ENCODE measurements at regions not wholly inside any gene's neighbourhood (a gene's known extent, or its start where the extent isn't known, plus 50 kb on each side); places are given as distances from the start of the nearest gene placed in this dataset.

GRCh38 chr5:164722702-164723101, 1217.3 kb downstream of the MAT2B start:
- Histone ChIP-seq H3K27me3 (ENCODE audit: low read depth, low read length) (no peaks in the 10 kb centered on the region), H3K36me3 (ENCODE audit: control insufficient read depth in 1 of 2, insufficient read depth in 2 of 2, low read length in 2 of 2) (no peaks in the 10 kb centered on the region), H3K9me3 (ENCODE audit: control insufficient read depth in 1 of 2, low read length in 2 of 2) (no peaks in the 10 kb centered on the region), H3K4me3 (ENCODE audit: low read depth in 1 of 2, low read length in 2 of 2) (no peak overlapping the region), H3K27ac (ENCODE audit: low read length) (no peak overlapping the region), H3K4me1 (ENCODE audit: control insufficient read depth in 1 of 2, insufficient read depth in 2 of 2, low read length in 2 of 2) (no peaks in the 10 kb centered on the region)

- Histone ChIP-seq H3K27ac (ENCODE audit: low read length) (no peak overlapping the region), H3K36me3 (ENCODE audit: control insufficient read depth in 1 of 2, insufficient read depth in 2 of 2, low read length in 2 of 2) (no peaks in the 10 kb centered on the region), H3K9me3 (ENCODE audit: control insufficient read depth in 1 of 2, low read length in 2 of 2) (peaks cover 0 to 3% of the 10 kb centered on the region in 2 donors), H3K4me3 (ENCODE audit: low read depth in 1 of 2, low read length in 2 of 2) (no peak overlapping the region), H3K27me3 (ENCODE audit: low read depth, low read length) (no peaks in the 10 kb centered on the region), H3K4me1 (ENCODE audit: control insufficient read depth in 1 of 2, insufficient read depth in 2 of 2, low read length in 2 of 2) (no peaks in the 10 kb centered on the region)
These were observed 1221.6 kb downstream of the MAT2B start for GRCh38 chr5:164727012-164727411.

- H3K9me3 ChIP-seq (ENCODE audit: control insufficient read depth in 1 of 2, low read length in 2 of 2) = peaks cover 0 to 8% of the 10 kb centered on the region in 2 donors
- no peaks in the 10 kb centered on the region for H3K36me3 ChIP-seq (ENCODE audit: control insufficient read depth in 1 of 2, insufficient read depth in 2 of 2, low read length in 2 of 2)
- H3K4me1 ChIP-seq (ENCODE audit: control insufficient read depth in 1 of 2, insufficient read depth in 2 of 2, low read length in 2 of 2) = no peaks in the 10 kb centered on the region
- H3K27me3 ChIP-seq (ENCODE audit: low read depth, low read length) = no peaks in the 10 kb centered on the region
- H3K27ac ChIP-seq (ENCODE audit: low read length) = no peak overlapping the region
- no peak overlapping the region for H3K4me3 ChIP-seq (ENCODE audit: low read depth in 1 of 2, low read length in 2 of 2)
These were observed 1223.3 kb downstream of the MAT2B start for GRCh38 chr5:164728733-164729132.

DNA sequence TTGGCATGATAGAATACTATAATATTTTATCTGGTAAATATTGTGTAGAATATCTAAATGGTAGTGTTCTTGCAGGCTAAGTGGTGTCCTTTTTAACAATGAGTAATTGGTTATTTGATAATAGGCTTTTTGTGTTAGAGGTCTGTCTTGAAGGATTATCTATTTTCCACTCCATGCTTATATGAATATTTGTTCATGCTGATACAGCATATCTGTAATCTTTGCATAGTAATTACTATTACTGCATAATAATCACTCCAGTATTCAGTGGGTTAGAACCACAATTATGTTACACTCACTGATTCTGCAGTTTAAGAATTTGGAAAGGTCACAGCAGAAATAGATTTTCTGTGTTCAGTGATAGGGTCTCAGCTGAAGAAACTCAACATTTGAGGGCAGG, 1229.9 kb downstream of the MAT2B start:
- Histone ChIP-seq H3K4me3 (ENCODE audit: low read depth in 1 of 2, low read length in 2 of 2) (no peak overlapping the region), H3K36me3 (ENCODE audit: control insufficient read depth in 1 of 2, insufficient read depth in 2 of 2, low read length in 2 of 2) (no peaks in the 10 kb centered on the region), H3K27ac (ENCODE audit: low read length) (no peak overlapping the region), H3K27me3 (ENCODE audit: low read depth, low read length) (no peaks in the 10 kb centered on the region), H3K4me1 (ENCODE audit: control insufficient read depth in 1 of 2, insufficient read depth in 2 of 2, low read length in 2 of 2) (no peaks in the 10 kb centered on the region), H3K9me3 (ENCODE audit: control insufficient read depth in 1 of 2, low read length in 2 of 2) (peaks cover 0 to 7% of the 10 kb centered on the region in 2 donors)

- no peaks in the 10 kb centered on the region for H3K36me3 ChIP-seq (ENCODE audit: control insufficient read depth in 1 of 2, insufficient read depth in 2 of 2, low read length in 2 of 2)
- no peak overlapping the region for H3K4me3 ChIP-seq (ENCODE audit: low read depth in 1 of 2, low read length in 2 of 2)
These were observed 1236.0 kb downstream of the MAT2B start for GRCh38 chr5:164741376-164741775.

DNA sequence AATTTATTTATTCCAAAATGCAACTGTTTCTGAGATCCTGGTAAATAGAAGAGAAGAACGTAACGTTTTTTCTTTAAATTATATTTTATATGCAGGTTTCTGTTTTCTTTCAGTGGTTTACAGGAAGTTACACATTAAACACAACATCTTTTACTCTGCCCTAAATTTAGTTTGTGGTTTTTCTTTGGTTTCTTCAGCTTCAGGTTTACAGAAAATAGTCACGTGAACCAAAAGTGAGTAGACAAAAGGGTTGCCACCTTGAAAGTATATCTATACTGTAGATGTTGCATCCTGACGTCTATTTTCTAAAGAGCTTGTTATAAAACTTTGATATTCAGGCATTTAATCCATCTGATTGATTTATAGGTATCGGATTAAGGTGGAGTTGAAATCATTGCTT, 1236.6 kb downstream of the MAT2B start:
- no peaks in the 10 kb centered on the region for H3K4me1 ChIP-seq (ENCODE audit: control insufficient read depth in 1 of 2, insufficient read depth in 2 of 2, low read length in 2 of 2)
- no peak overlapping the region for H3K27ac ChIP-seq (ENCODE audit: low read length)
- no peak overlapping the region for H3K4me3 ChIP-seq (ENCODE audit: low read depth in 1 of 2, low read length in 2 of 2)
- H3K36me3 ChIP-seq (ENCODE audit: control insufficient read depth in 1 of 2, insufficient read depth in 2 of 2, low read length in 2 of 2) = no peaks in the 10 kb centered on the region
- no peaks in the 10 kb centered on the region for H3K27me3 ChIP-seq (ENCODE audit: low read depth, low read length)
- no peaks in the 10 kb centered on the region for H3K9me3 ChIP-seq (ENCODE audit: control insufficient read depth in 1 of 2, low read length in 2 of 2)

More at GRCh38 chr5:164741376-164741775, 1236.0 kb downstream of the MAT2B start:
- H3K9me3 ChIP-seq (ENCODE audit: control insufficient read depth in 1 of 2, low read length in 2 of 2) = no peaks in the 10 kb centered on the region
- no peaks in the 10 kb centered on the region for H3K27me3 ChIP-seq (ENCODE audit: low read depth, low read length)
- no peak overlapping the region for H3K27ac ChIP-seq (ENCODE audit: low read length)
- H3K4me1 ChIP-seq (ENCODE audit: control insufficient read depth in 1 of 2, insufficient read depth in 2 of 2, low read length in 2 of 2) = no peaks in the 10 kb centered on the region

GRCh38 chr5:164746723-164747122, 1241.3 kb downstream of the MAT2B start:
- no peak overlapping the region for H3K4me3 ChIP-seq (ENCODE audit: low read depth in 1 of 2, low read length in 2 of 2)
- H3K36me3 ChIP-seq (ENCODE audit: control insufficient read depth in 1 of 2, insufficient read depth in 2 of 2, low read length in 2 of 2) = no peaks in the 10 kb centered on the region
- no peak overlapping the region for H3K27ac ChIP-seq (ENCODE audit: low read length)

GRCh38 chr5:164747371-164747770, 1242.0 kb downstream of the MAT2B start:
- no peaks in the 10 kb centered on the region for H3K27me3 ChIP-seq (ENCODE audit: low read depth, low read length)
- no peaks in the 10 kb centered on the region for H3K9me3 ChIP-seq (ENCODE audit: control insufficient read depth in 1 of 2, low read length in 2 of 2)
- no peak overlapping the region for H3K27ac ChIP-seq (ENCODE audit: low read length)
- H3K4me3 ChIP-seq (ENCODE audit: low read depth in 1 of 2, low read length in 2 of 2) = no peak overlapping the region
- no peaks in the 10 kb centered on the region for H3K36me3 ChIP-seq (ENCODE audit: control insufficient read depth in 1 of 2, insufficient read depth in 2 of 2, low read length in 2 of 2)
- H3K4me1 ChIP-seq (ENCODE audit: control insufficient read depth in 1 of 2, insufficient read depth in 2 of 2, low read length in 2 of 2) = no peaks in the 10 kb centered on the region

More at GRCh38 chr5:164746723-164747122, 1241.3 kb downstream of the MAT2B start:
- no peaks in the 10 kb centered on the region for H3K27me3 ChIP-seq (ENCODE audit: low read depth, low read length)
- H3K9me3 ChIP-seq (ENCODE audit: control insufficient read depth in 1 of 2, low read length in 2 of 2) = no peaks in the 10 kb centered on the region
- H3K4me1 ChIP-seq (ENCODE audit: control insufficient read depth in 1 of 2, insufficient read depth in 2 of 2, low read length in 2 of 2) = no peaks in the 10 kb centered on the region

DNA sequence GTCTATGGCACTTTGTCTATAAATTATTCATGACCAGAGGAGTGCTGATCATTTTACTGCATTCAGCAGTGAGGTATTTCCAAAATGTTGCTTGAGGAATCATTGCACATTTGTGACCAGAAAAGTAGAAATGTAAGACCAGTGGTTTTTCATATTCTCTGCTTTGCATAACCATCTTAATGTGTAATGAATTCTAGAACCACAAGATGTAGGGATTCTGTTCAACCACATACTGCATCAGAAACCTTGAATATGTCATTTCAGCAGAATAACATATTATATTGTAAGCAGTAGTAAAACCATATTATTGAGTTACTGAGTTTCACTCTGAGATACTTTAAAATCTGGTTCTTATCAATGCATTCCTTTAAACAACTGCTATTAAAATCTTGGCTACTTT, 1243.4 kb downstream of the MAT2B start:
- no peaks in the 10 kb centered on the region for H3K4me1 ChIP-seq (ENCODE audit: control insufficient read depth in 1 of 2, insufficient read depth in 2 of 2, low read length in 2 of 2)

GRCh38 chr5:164753434-164753833, 1248.0 kb downstream of the MAT2B start:
- Histone ChIP-seq H3K27ac (ENCODE audit: low read length) (no peak overlapping the region), H3K4me3 (ENCODE audit: low read depth in 1 of 2, low read length in 2 of 2) (no peak overlapping the region), H3K4me1 (ENCODE audit: control insufficient read depth in 1 of 2, insufficient read depth in 2 of 2, low read length in 2 of 2) (no peaks in the 10 kb centered on the region), H3K36me3 (ENCODE audit: control insufficient read depth in 1 of 2, insufficient read depth in 2 of 2, low read length in 2 of 2) (no peaks in the 10 kb centered on the region), H3K9me3 (ENCODE audit: control insufficient read depth in 1 of 2, low read length in 2 of 2) (no peaks in the 10 kb centered on the region), H3K27me3 (ENCODE audit: low read depth, low read length) (no peaks in the 10 kb centered on the region)

More for the DNA sequence above, 1243.4 kb downstream of the MAT2B start:
- Histone ChIP-seq H3K27ac (ENCODE audit: low read length) (no peak overlapping the region), H3K4me3 (ENCODE audit: low read depth in 1 of 2, low read length in 2 of 2) (no peak overlapping the region), H3K9me3 (ENCODE audit: control insufficient read depth in 1 of 2, low read length in 2 of 2) (no peaks in the 10 kb centered on the region), H3K27me3 (ENCODE audit: low read depth, low read length) (no peaks in the 10 kb centered on the region), H3K36me3 (ENCODE audit: control insufficient read depth in 1 of 2, insufficient read depth in 2 of 2, low read length in 2 of 2) (no peaks in the 10 kb centered on the region)

DNA sequence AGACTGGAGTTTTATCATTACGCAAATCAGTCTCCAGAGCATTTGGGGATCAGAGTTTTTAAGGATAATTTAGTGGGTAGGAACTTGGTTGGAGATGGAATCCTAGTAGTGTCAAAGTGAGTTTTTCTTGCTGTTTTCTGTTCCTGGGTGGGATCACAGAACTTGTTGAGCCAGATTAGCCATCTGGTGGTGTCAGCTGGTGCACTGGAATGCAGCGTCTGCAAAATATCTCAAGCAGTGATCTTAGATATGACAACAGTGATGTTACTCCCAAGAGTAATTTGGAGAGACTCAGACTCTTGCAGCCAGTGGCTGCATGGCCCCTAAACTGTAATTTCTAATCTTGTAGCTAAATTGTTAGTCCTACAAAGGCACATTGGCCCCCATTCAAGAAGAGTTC, 1257.8 kb downstream of the MAT2B start:
- no peak overlapping the region for H3K27ac ChIP-seq (ENCODE audit: low read length)
- no peaks in the 10 kb centered on the region for H3K27me3 ChIP-seq (ENCODE audit: low read depth, low read length)
- no peaks in the 10 kb centered on the region for H3K4me1 ChIP-seq (ENCODE audit: control insufficient read depth in 1 of 2, insufficient read depth in 2 of 2, low read length in 2 of 2)
- H3K4me3 ChIP-seq (ENCODE audit: low read depth in 1 of 2, low read length in 2 of 2) = no peak overlapping the region
- H3K36me3 ChIP-seq (ENCODE audit: control insufficient read depth in 1 of 2, insufficient read depth in 2 of 2, low read length in 2 of 2) = no peaks in the 10 kb centered on the region
- no peaks in the 10 kb centered on the region for H3K9me3 ChIP-seq (ENCODE audit: control insufficient read depth in 1 of 2, low read length in 2 of 2)

GRCh38 chr5:164772122-164772521, 1266.7 kb downstream of the MAT2B start:
- no peaks in the 10 kb centered on the region for H3K4me1 ChIP-seq (ENCODE audit: control insufficient read depth in 1 of 2, insufficient read depth in 2 of 2, low read length in 2 of 2)
- H3K27me3 ChIP-seq (ENCODE audit: low read depth, low read length) = no peaks in the 10 kb centered on the region
- no peaks in the 10 kb centered on the region for H3K36me3 ChIP-seq (ENCODE audit: control insufficient read depth in 1 of 2, insufficient read depth in 2 of 2, low read length in 2 of 2)
- no peak overlapping the region for H3K4me3 ChIP-seq (ENCODE audit: low read depth in 1 of 2, low read length in 2 of 2)
- no peak overlapping the region for H3K27ac ChIP-seq (ENCODE audit: low read length)
- H3K9me3 ChIP-seq (ENCODE audit: control insufficient read depth in 1 of 2, low read length in 2 of 2) = peaks cover 0 to 5% of the 10 kb centered on the region in 2 donors

Data from muscle layer of duodenum (tissue), 2 donors.